GM20000 (cell line): ENCODE measurements at regions not wholly inside any gene's neighbourhood (a gene's known extent, or its start where the extent isn't known, plus 50 kb on each side); places are given as distances from the start of the nearest gene placed in this dataset.

Experiments
- DNase-seq: peaks from one replicate; pipeline ENCODE4 v3.0.0; 2012; ENCODE audit warnings: low spot score
- CTCF ChIP-seq: IDR thresholded peaks from 2 replicates; pipeline ENCODE4 v1.5.1; 2012; ENCODE audit warnings: mild to moderate bottlenecking, control low read depth; ENCODE audit errors: extremely low read depth, missing control alignments

GRCh38 chr7:117993377-117994003 lies 120.2 kb upstream of the CTTNBP2 start:
- peak; percentile 32 for DNase-seq

GRCh38 chr7:117995850-117996650 lies 122.8 kb upstream of the CTTNBP2 start:
- DNase-seq: no peak
- TF ChIP-seq CTCF: no peak

More at GRCh38 chr7:117993377-117994003, 120.2 kb upstream of the CTTNBP2 start:
- peak; percentile 48 for TF ChIP-seq CTCF

GRCh38 chr7:117997862-117998825 lies 124.9 kb upstream of the CTTNBP2 start:
- no peak for DNase-seq
- no peak for TF ChIP-seq CTCF

GRCh38 chr7:118000480-118001202 lies 127.4 kb upstream of the CTTNBP2 start:
- DNase-seq: no peak
- TF ChIP-seq CTCF: no peak

GRCh38 chr7:118003476-118003875 lies 130.2 kb upstream of the CTTNBP2 start:
- no peak for DNase-seq

GRCh38 chr7:118005026-118005425 lies 131.8 kb upstream of the CTTNBP2 start:
- DNase-seq: no peak
- TF ChIP-seq CTCF: no peak

More at GRCh38 chr7:118003476-118003875, 130.2 kb upstream of the CTTNBP2 start:
- no peak for TF ChIP-seq CTCF
